EH (cell line): ENCODE measurements at regions not wholly inside any gene's neighbourhood (a gene's known extent, or its start where the extent isn't known, plus 50 kb on each side); places are given as distances from the start of the nearest gene placed in this dataset.

ENCODE experiments used
- DNase-seq: peaks from one replicate; pipeline ENCODE4 v3.0.0-alpha.2; 2015; ENCODE audit warnings: low read depth

DNA sequence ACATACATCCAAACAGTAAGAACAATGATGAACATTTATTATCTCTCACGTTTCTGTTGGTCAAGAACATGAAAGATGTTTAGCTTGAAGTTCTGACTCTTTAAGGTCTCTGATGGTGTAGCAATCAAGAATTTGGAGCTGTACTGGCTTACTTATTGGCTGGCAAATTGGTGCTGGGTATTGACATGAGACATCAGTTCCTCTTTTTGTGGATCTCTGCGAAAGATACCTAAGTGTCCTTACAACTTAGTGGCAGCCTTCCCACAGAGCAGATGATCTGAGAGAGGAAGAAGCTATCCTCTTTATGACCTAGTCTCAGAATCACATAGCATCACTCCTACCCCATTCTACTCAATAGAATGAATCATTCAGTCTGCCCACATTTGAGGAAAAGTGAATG, 309.8 kb upstream of the DCBLD2 start:
- DNase-seq = no peak

DNA sequence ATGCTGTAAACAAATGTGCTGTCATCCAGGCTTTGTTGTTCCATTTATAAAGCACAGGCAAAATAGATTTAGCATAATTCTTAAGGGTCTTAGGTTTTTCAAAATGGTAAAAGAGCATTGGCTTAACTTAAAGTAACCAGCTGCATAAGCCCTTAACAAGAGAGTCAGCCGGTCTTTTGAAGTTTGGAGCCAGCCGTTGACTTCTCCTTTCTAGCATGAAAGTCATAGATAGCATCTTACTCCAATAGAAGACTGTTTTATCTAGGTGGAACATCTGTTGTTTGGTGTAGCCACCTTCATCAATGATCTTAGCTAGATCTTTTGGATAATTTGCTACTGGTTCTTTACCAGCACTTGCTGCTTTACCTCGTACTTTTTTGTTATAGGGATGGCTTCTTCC, 297.5 kb upstream of the DCBLD2 start:
- no peak for DNase-seq

- DNase-seq = no peak
Measured at GRCh38 chr3:99191186-99191585, 289.7 kb upstream of the DCBLD2 start.

DNA sequence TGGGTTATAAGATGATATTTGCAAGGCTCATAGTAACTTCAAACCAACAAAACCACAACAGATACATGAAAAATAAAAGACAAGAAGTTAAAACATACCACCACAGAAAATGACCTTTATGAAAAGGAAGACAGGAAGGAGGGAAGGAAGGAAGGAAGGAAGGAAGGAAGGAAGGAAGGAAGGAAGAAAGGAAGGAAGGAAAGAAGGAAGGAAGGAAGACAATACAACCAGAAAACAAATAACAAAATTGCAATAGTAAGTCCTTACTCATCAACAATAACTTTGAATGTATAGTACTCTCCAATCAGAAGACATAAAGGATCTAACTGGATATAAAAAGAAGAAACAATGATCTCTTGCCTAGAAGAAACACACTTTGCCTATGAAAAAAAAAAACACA, 287.4 kb upstream of the DCBLD2 start:
- no peak for DNase-seq

DNA sequence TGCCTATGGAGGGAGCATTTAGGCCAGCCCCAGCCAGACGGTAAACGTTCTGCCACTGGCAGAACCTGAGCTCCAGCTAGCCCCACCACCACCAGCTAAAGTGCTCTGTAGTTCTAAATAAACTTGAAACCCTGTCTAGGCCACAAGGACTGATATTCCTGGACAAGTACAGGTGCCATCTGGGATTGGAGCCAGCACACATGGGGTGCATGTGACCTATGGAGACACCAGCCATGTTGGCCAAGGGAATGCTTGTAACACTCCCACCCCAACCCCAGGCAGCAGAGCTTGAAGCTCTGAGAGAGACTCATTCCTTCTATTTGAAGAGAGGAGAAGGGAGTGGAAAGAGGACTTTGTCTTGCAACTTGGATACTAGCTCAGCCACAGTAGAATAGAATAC, 284.5 kb upstream of the DCBLD2 start:
- DNase-seq = no peak

- peak; percentile 9 for DNase-seq
Measured at GRCh38 chr3:99176169-99176964, 274.9 kb upstream of the DCBLD2 start.

DNA sequence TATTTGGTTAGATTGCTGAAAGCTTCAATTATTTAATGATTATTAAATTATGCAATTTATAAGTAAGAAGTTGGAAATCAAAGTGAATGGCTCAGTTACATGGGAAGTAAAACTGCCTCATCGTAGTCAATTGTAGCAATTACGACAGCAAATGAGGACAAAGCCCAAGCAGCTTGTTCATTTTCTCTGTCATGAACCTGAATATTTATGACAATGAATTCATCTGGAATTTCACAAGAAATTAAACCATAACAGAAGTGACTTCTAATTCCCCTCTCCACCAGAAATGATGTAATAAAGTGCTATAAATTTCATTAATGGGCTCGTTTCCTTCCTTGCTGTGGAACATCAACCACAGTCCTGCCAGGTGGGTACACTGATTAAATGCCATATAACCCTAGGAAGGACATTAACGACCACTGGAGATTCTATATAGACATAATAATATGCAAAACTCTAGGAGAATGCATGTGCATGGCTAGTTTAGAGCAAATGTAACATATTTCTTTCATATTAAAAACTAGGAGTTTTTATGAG, 273.8 kb upstream of the DCBLD2 start:
- DNase-seq = no peak

- peak; percentile 83 for DNase-seq
Measured at GRCh38 chr3:99172736-99173657, 271.5 kb upstream of the DCBLD2 start.

GRCh38 chr3:99171800-99172199, 270.3 kb upstream of the DCBLD2 start:
- DNase-seq = no peak

DNA sequence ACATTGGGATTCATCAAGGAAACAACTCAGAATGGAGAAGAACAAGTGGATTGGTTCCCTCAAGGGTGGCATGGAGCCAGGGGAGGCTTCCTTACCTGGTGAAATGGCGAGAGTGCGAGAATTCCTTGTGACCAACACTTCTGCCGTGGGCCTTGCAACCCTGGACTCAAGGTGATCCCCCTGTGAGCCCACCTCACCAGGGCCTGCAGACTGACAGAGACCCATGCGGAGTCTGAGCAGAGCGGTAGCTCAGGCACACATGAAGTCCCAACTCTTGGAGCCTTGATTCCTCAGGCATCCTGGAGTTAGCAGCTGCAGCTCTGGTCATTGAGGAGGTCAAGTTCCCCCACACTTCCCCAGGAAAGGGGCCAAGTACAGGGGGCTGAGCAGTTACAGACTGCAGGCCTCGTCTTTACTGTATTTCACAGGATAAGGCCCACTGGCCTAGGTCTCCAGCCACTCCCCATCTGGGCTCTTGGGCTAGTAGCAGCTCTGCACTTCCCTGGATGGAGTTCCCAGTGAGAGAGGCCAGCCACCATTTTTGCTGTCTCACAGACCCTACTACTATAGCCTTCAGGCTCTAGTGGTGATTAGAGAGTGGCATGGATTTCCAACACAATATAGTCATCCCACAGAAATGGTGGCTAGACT, 269.5 kb upstream of the DCBLD2 start:
- DNase-seq = no peak

- DNase-seq = no peak
Measured at GRCh38 chr3:99167071-99167470, 265.6 kb upstream of the DCBLD2 start.

DNA sequence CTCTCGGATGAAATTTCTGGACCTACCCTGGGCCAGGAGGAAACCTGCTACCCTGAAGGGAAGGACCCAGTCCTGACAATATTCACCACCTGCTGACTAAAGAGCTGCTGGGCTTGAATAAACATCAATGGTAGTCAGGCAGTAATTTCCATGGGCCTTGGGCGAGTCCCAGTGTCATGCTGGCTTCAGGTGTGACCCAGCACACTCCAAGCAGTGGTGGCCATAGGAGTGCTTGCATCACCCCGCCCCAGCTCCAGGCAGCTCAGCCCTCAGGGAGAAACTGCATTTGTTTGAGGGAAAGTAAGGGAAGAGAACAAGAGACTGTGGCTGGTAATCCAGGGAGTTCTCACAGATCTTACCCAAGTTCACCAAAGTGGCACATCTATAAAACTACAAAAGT, 261.8 kb upstream of the DCBLD2 start:
- DNase-seq = no peak

- no peak for DNase-seq
Measured at GRCh38 chr3:99159220-99159762, 257.8 kb upstream of the DCBLD2 start.

DNA sequence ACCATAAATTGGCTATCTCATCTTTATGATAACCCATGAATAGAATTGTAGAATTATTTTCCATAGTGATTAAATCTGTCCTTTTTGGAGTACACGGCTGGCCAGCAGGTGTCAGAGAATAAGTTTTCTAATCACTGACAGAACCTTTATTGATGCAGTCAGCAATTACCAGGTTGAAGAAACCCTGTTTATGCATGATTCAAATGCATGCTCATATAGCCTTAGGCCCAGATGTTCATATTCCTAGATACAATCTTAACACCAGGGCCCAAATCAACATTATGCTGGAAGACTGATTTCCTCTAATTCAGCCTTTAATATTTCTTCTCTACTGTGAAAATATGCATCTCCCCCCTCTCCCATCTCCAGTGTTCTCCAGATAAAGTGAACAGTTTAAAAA, 243.5 kb upstream of the DCBLD2 start:
- DNase-seq = no peak

GRCh38 chr3:99143493-99143892, 242.0 kb upstream of the DCBLD2 start:
- DNase-seq = no peak

DNA sequence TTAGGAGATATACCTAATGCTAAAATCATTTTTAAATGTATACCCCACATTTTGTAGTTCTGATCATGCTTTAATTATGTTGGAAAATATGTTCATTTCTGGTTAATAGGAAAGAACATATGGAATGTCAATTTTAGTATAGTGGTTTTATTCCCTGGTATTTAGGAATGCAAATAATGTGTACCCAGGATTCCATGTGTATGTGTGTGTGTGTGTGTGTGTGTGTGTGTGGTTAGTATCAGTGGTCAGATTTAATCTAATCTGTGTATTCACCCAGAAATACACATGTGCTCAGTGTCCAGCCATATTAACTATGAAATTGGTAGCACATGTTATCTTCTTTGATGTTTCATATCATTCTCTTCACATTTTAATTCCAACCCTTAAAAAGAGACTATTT, 233.5 kb upstream of the DCBLD2 start:
- DNase-seq = peak; percentile 70

GRCh38 chr3:99131876-99132275, 230.4 kb upstream of the DCBLD2 start:
- peak; percentile 72 for DNase-seq

DNA sequence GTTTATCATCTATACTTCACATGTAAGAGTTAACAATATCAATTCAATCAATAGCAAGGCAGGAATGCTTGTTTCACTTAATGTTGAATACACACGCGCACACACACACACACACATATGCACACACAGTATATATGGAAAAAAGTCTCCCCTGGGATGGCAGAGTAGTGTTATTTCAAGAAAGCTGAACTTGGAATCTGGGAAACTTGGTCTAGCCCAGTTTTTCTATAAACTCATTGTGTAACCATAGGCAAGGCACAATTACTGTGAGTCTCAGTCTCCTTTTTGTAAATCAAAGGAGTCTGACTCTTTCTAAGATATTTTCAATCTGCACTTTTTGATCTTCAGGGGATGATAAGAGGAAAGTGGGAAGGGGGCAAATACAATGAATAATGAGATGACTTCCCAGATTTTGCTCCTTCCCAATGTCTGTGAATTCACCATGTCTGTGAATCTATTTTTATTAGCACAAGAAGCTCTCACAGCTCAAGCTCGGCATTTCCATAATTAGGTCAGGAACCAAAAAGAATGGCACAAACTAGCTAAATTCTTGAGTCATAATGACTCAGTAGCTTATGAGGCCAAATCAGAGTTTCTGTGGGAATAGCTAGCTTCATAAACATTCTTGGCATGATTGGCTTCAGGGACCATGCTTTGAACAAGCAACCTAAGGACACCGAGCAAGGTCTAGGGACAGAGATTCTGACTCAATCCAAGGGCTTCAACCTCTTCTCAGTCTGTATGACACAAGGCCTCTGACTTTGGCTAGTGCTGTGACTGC, 227.4 kb upstream of the DCBLD2 start:
- DNase-seq = peak; percentile 100

DNA sequence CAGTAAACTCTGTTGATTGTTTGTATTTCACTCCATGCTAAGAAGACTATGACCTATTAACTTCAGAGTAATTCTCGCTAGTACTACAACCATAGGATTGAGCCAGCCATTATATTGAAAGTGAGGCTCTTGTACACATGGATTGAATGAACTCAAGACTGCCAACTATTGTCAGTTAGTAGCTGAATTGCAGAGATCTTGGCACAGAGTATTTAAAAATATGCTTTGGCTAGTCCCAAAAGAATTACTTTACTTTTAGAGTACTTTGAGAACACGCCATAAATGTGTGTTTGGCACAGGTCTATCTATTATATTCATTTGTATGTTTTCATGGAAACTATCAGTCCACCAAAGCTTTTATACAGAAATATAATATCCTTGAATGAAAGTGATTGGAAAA, 226.7 kb upstream of the DCBLD2 start:
- peak; percentile 28 for DNase-seq

DNA sequence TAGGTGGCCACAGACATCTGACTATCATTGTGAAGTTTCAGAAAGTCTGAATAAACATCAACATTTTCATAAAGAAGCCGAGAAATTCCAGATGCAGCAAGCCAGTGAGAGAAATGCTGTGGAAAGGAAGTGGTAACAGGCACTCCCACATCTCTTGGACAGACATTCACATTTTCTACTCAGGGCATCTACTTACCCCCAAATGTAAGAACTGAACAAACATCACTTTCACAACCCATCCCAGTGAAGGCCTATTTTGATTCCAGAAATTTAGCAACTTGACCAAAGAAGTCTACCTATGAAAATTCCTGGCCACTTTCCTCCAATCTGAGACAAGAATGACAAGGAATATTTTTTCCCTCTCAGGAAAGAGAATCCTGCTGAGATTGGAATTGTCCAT, 224.8 kb upstream of the DCBLD2 start:
- peak; percentile 54 for DNase-seq

DNA sequence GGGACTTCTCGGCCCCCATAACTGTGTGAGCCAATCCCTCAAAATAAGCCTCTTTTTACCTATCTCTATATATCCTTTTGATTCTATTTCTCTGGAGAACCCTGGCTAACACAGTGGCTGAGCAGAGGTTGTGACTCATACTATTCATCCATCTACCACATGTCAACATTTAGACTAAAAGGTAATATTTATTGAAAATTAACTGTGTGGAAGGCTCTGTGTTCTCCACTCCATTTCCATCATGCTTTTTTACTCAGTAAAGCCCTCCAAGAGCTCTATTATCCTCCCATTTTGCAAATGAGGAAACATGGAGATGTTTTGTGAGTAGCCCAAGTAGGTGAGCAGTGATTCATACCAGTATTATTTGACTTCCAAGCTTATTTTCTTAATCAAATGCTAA, 217.9 kb upstream of the DCBLD2 start:
- DNase-seq = peak; percentile 44
